GM10266 (cell line): ENCODE measurements at regions not wholly inside any gene's neighbourhood (a gene's known extent, or its start where the extent isn't known, plus 50 kb on each side); places are given as distances from the start of the nearest gene placed in this dataset.

Experiments
- DNase-seq: peaks from one replicate; pipeline ENCODE4 v3.0.0; 2012; ENCODE audit errors: extremely low spot score
- TF ChIP-seq, protein P1 (sequence below): IDR thresholded peaks from 2 replicates; pipeline ENCODE4 v1.5.1; 2012; ENCODE audit warnings: mild to moderate bottlenecking, low read depth; ENCODE audit not compliant: control insufficient read depth, insufficient read depth; ENCODE audit errors: missing control alignments

DNA sequence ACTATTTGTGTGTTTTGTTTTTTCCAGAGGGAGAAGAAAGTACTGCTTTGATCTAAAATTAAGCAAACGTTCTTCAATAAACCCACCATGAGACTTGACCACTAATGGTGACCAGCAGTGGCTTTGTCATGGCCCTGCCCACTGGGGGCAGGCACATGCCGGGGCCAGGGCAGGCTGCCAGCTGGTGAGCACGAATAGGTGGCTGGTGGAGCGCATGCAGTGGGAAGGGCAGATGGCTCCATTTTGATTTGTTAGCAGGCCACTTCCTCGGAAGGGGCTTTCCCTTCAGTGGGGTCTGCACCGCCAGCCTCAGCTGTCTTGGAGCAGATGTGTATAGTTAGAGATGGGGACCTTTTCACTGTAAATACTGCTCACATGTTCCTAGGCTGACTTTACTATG, 277.1 kb downstream of the SOX11 start:
- TF ChIP-seq, protein P1, sequence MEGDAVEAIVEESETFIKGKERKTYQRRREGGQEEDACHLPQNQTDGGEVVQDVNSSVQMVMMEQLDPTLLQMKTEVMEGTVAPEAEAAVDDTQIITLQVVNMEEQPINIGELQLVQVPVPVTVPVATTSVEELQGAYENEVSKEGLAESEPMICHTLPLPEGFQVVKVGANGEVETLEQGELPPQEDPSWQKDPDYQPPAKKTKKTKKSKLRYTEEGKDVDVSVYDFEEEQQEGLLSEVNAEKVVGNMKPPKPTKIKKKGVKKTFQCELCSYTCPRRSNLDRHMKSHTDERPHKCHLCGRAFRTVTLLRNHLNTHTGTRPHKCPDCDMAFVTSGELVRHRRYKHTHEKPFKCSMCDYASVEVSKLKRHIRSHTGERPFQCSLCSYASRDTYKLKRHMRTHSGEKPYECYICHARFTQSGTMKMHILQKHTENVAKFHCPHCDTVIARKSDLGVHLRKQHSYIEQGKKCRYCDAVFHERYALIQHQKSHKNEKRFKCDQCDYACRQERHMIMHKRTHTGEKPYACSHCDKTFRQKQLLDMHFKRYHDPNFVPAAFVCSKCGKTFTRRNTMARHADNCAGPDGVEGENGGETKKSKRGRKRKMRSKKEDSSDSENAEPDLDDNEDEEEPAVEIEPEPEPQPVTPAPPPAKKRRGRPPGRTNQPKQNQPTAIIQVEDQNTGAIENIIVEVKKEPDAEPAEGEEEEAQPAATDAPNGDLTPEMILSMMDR: no peak
- no peak for DNase-seq

DNA sequence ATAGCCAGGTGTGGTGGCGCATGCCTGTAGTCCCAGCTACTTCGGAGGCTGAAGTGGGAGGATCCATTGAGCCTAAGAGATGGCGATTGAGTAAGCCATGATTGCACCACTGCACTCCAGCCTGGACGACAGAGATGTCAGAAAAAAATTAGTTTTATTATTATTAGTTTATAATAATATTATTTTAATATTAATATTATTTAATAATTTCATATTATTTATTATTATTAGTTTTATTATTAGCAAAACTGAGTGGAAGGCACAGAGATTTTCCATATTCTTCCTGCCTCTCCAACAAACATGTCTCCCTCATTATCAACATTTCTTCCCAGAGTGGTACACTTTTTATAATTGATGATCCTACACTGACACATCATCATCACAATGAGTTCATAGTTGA, 278.2 kb downstream of the SOX11 start:
- no peak for DNase-seq
- TF ChIP-seq, protein P1: no peak

DNA sequence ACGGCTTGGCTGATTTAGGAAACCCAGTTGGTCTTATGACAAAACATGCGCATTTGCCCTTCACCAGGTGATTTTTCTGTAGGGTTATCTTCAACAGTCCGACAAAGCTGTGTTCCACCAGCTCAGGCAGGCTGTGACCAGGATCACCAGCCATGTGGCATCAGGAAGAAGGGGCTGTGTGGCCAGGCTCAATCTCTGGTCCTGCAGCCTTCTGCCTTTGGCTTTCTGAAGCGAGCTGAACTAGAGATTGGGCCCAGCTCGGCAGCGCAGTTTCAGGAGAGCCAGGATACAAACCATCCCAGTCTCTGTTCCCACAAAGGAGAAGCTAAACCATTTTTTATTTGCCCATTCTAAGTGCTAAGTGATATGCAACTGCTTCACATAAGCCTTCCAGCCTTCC, 282.3 kb downstream of the SOX11 start:
- TF ChIP-seq, protein P1: no peak
- DNase-seq: no peak

DNA sequence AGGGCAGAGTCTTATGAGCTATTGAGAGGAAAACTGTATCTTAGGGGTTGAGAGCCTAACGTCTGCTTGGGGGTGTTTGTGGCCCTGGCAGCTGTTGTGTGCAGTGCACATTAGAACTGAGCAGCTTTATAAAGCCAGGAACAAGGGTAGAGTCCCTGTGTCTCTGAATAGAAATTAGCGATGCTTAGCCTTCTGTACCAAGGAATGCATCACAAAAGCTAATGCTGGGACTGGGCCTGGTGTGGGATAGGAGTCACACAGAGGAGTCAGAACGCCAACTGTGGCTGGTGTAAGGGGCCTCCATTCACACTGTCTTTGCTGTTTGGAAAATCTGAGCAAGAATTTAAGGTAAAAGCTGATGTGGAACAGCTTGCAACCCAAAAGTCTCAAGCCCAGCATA, 283.2 kb downstream of the SOX11 start:
- no peak for DNase-seq
- TF ChIP-seq, protein P1: no peak

DNA sequence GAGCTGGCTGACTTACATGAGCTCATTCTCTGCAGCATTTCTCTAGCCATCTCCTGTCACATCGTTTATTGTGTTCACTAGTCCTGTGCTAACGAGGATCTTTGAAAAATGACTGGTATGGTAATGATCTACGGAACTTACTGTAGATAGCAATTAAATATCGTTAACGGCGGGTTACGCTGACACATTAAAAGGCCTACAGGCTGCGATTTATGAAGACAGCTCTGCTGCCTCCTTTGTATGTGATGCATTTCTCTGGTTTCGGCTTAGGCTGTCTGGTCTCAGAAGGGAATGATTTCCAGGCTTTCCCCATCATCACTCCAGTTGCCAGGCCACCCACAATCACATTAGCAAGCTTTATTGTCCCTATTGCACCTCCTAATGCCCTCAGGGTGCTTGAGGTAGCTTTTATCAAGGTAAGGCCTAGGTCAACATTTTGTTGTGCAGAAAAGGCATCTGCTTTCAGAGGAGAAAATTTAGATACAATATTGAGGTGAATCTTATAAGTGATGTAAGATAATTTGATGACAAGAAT, 284.4 kb downstream of the SOX11 start:
- no peak for DNase-seq
- TF ChIP-seq, protein P1: no peak

DNA sequence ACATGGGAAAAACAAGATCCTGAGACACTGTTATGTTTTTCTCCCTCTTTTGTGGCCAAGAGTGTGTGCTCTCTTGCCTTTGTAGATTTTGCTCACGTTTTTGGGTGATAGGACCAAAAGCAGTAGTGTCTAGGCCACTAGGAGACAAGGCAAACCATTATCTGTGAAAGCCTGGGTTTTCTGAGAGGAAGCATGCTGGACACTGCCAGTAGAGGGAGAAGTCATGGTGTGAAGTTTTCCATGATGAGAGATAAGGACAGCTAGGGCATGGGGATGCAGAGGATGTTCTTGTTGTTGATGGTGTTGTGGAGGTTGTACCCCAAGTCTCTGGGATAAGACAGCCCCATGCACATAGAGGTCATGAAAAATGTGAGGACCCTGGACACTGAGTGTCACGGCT, 285.3 kb downstream of the SOX11 start:
- DNase-seq: no peak
- TF ChIP-seq, protein P1: no peak

DNA sequence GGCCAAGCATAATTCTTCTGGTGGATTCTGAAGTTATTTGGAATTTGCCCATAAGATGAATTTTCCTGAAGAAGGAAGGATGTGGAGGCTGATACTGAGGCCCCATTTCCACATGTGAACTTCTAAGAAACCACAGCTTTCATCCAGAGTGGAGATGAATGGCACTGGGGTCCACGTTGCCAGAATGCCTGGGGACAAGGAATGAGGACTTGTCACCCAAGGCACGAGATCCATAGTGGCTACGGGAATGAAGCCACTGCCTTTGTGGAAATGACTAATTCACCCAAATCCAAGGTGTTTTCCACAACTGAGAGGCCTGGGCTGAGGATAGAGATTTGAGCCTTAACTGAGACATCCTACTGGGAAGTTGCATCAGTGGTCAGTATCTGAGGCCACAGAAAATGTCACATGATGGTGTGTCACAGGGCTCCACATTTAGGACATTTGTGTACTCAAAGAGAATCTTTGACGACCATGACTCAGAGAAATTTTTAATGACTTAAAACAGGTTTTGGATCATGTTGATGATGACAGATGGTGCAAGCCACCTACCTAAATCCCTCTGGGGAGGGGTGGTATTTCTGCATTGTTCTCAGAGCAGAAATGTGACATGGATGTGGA, 286.1 kb downstream of the SOX11 start:
- TF ChIP-seq, protein P1: no peak
- DNase-seq: no peak
